B cell (primary cell): ENCODE measurements at regions not wholly inside any gene's neighbourhood (a gene's known extent, or its start where the extent isn't known, plus 50 kb on each side); places are given as distances from the start of the nearest gene placed in this dataset.

Experiments
- ATAC-seq: fragments of 200-7000 bp; cut with Tn5 transposase; one replicate; pipeline ENCODE4 v1.10.0; 2021; ENCODE audit warnings: low read depth, mild to moderate bottlenecking, moderate number of reproducible peaks, moderate library complexity
- CTCF ChIA-PET: fragments of 350-600 bp; sonication (Branson Sonifier 250); formaldehyde crosslinking; loops from one replicate; lab custom pipeline; 2021; ENCODE audit warnings: antibody characterized with exemption, inconsistent platforms; lab: Charles Lee
- POLR2A ChIA-PET: fragments of 350-600 bp; sonication (Branson Sonifier 250); formaldehyde crosslinking; loops from one replicate; lab custom pipeline; 2021; ENCODE audit warnings: antibody characterized with exemption; lab: Charles Lee
- DNase-seq: peaks from one replicate; pipeline ENCODE4 v3.0.0; 2013
- H2AFZ ChIP-seq: 2 replicates; pipeline ENCODE4 v1.6.1; 2012; ENCODE audit warnings: mild to moderate bottlenecking, low read depth, low read length; ENCODE audit not compliant: insufficient read depth, poor library complexity, severe bottlenecking
- H3K27ac ChIP-seq, 2 donors: 1 replicate in 1 of 2; 2 replicates in 1 of 2; pipeline ENCODE4 v1.5.1; 2012 to 2013; ENCODE audit warnings: low read length in 2 of 2, mild to moderate bottlenecking in 2 of 2, moderate library complexity in 1 of 2
- H3K27me3 ChIP-seq, 4 experiments: fragments of 200-600 bp in 1 of 4; sonication (generic) in 1 of 4; replicated peaks in 1 of 4; 1 replicate in 2 of 4; 2 replicates in 2 of 4; pipeline versions ENCODE4 v1.6.1 to v1.7.0; 2013 to 2016; ENCODE audit warnings: low read length in 3 of 4, mild to moderate bottlenecking in 2 of 4, mixed read lengths in 1 of 4, moderate library complexity in 1 of 4; ENCODE audit not compliant: insufficient read depth in 4 of 4, control insufficient read depth in 3 of 4; ENCODE audit errors: control extremely low read depth in 1 of 4
- H3K36me3 ChIP-seq, 2 experiments: replicated peaks in 1 of 2; 1 replicate in 1 of 2; 2 replicates in 1 of 2; pipeline versions ENCODE4 v1.6.1 to v1.7.1; 2013; ENCODE audit warnings: low read length in 1 of 2; ENCODE audit not compliant: insufficient read depth in 2 of 2, control insufficient read depth in 1 of 2; ENCODE audit errors: control extremely low read depth in 1 of 2, extremely low read depth in 1 of 2
- H3K4me1 ChIP-seq, 2 donors: fragments of 200-600 bp in 1 of 2; sonication (generic) in 1 of 2; 1 replicate in 1 of 2; 2 replicates in 1 of 2; pipeline versions ENCODE4 v1.5.1 to v1.6.1; 2013 to 2017; ENCODE audit warnings: low read length in 2 of 2; ENCODE audit not compliant: control insufficient read depth in 2 of 2, insufficient read depth in 2 of 2
- H3K4me2 ChIP-seq: replicated peaks from 2 replicates; pipeline ENCODE3; 2012; ENCODE audit warnings: mild to moderate bottlenecking, low read depth, low read length; ENCODE audit not compliant: poor library complexity, severe bottlenecking
- H3K4me3 ChIP-seq, 5 experiments: fragments of 200-600 bp in 1 of 5; sonication (generic) in 1 of 5; 1 replicate in 3 of 5; 2 replicates in 2 of 5; pipeline versions ENCODE4 v1.5.1 to v1.7.0; 2011 to 2016; ENCODE audit warnings: low read length in 4 of 5, mild to moderate bottlenecking in 4 of 5, low read depth in 2 of 5, control low read depth in 1 of 5, moderate library complexity in 1 of 5; ENCODE audit not compliant: insufficient read depth in 1 of 5; ENCODE audit errors: control extremely low read depth in 1 of 5, extremely low read depth in 1 of 5
- H3K79me2 ChIP-seq: fragments of 200-600 bp; sonication (generic); one replicate; pipeline ENCODE4 v1.6.0; 2016; ENCODE audit warnings: low read length; ENCODE audit not compliant: control insufficient read depth, insufficient read depth
- H3K9ac ChIP-seq: fragments of 200-600 bp; sonication (generic); 2 replicates; pipeline ENCODE4 v1.6.1; 2017; ENCODE audit warnings: mild to moderate bottlenecking, low read length, moderate library complexity
- H3K9me3 ChIP-seq, 3 donors: one replicate each; pipeline versions ENCODE4 v1.6.1 to v1.7.1; 2013; ENCODE audit warnings: low read length in 2 of 3; ENCODE audit not compliant: control insufficient read depth in 2 of 3, insufficient read depth in 1 of 3; ENCODE audit errors: control extremely low read depth in 1 of 3
- H4K20me1 ChIP-seq: 2 replicates; pipeline ENCODE4 v1.6.0; 2012; ENCODE audit warnings: mild to moderate bottlenecking, low read length; ENCODE audit not compliant: insufficient read depth, control insufficient read depth, poor library complexity, severe bottlenecking
- H3K27ac Mint-ChIP-seq: one replicate; pipeline ENCODE4 v1.8.0; 2021; ENCODE audit warnings: mixed read lengths
- H3K27me3 Mint-ChIP-seq: one replicate; pipeline ENCODE4 v1.8.0; 2021; ENCODE audit warnings: mixed read lengths
- H3K4me1 Mint-ChIP-seq: one replicate; pipeline ENCODE4 v1.8.0; 2021; ENCODE audit warnings: mixed read lengths
- H3K4me3 Mint-ChIP-seq: one replicate; pipeline ENCODE4 v1.8.0; 2021; ENCODE audit warnings: mixed read lengths
- H3K9me3 Mint-ChIP-seq: one replicate; pipeline ENCODE4 v1.8.0; 2022; ENCODE audit warnings: mixed read lengths; ENCODE audit not compliant: insufficient read depth
- CTCF ChIP-seq: fragments of 200-600 bp; IDR thresholded peaks from one replicate; pipeline ENCODE4 v1.8.0; 2022; ENCODE audit warnings: antibody characterized with exemption, mild to moderate bottlenecking
- EZH2 ChIP-seq: IDR thresholded peaks from 2 replicates; pipeline ENCODE4 v1.6.1; 2012; ENCODE audit warnings: borderline replicate concordance, low read depth, mild to moderate bottlenecking, moderate library complexity, low read length; ENCODE audit not compliant: insufficient read depth, poor library complexity, severe bottlenecking
- WGBS: methylation state at CpG from one replicate; pipeline ENCODE4 v1.1.5; 2013; ENCODE audit warnings: missing lambda C conversion rate; ENCODE audit not compliant: insufficient coverage; 5-methylcytosine and 5-hydroxymethylcytosine counted together
- intact Hi-C: fragments of 100-400 bp; cut with micrococcal nuclease; formaldehyde crosslinking; loops from one replicate; pipeline ENCODE4 v1.10.0; 2022

- intact Hi-C loops = no loop called here
- no peaks in the 10 kb centered on the region for H3K27me3 ChIP-seq
- 91% methylated on average over 4 of the region's 6 CpGs for WGBS
- no peaks in the 10 kb centered on the region for H3K27me3 Mint-ChIP-seq
- DNase-seq = no peak
- no peak overlapping the region for H3K9ac ChIP-seq
- no peak for ATAC-seq
- H3K4me2 ChIP-seq = no peak overlapping the region
- no peak overlapping the region for H3K4me3 ChIP-seq
- no peak overlapping the region for H3K27ac Mint-ChIP-seq
- H2AFZ ChIP-seq = no peak overlapping the region
- no peaks in the 10 kb centered on the region for H3K4me1 Mint-ChIP-seq
- ChIA-PET CTCF (no interaction called here), POLR2A (no interaction called here)
- no peaks in the 10 kb centered on the region for H3K79me2 ChIP-seq
- H4K20me1 ChIP-seq = no peaks in the 10 kb centered on the region
- H3K27ac ChIP-seq = no peak overlapping the region
- no peaks in the 10 kb centered on the region for H3K4me1 ChIP-seq
- H3K4me3 Mint-ChIP-seq = no peak overlapping the region
- no peaks in the 10 kb centered on the region for H3K9me3 ChIP-seq
- TF ChIP-seq EZH2 = no peak
- no peak for TF ChIP-seq CTCF
- no peaks in the 10 kb centered on the region for H3K9me3 Mint-ChIP-seq
- no peaks in the 10 kb centered on the region for H3K36me3 ChIP-seq
Observed at GRCh38 chr20:60882836-60883235, 369.2 kb upstream of the CDH4 start.

GRCh38 chr20:60883496-60883895, 368.6 kb upstream of the CDH4 start:
- intact Hi-C loops = no loop called here
- H3K27ac Mint-ChIP-seq = no peak overlapping the region

More at GRCh38 chr20:60883496-60883895, 368.6 kb upstream of the CDH4 start:
- Histone ChIP-seq H3K4me3 (no peak overlapping the region), H3K27me3 (no peaks in the 10 kb centered on the region), H3K27ac (no peak overlapping the region), H4K20me1 (no peaks in the 10 kb centered on the region), H3K9ac (no peak overlapping the region), H3K79me2 (no peaks in the 10 kb centered on the region), H3K4me2 (no peak overlapping the region), H2AFZ (no peak overlapping the region), H3K9me3 (no peaks in the 10 kb centered on the region), H3K4me1 (no peaks in the 10 kb centered on the region), H3K36me3 (no peaks in the 10 kb centered on the region)
- Mint-ChIP-seq H3K4me1 (no peaks in the 10 kb centered on the region), H3K9me3 (no peaks in the 10 kb centered on the region), H3K27me3 (no peaks in the 10 kb centered on the region), H3K4me3 (no peak overlapping the region)
- ATAC-seq (no peak), DNase-seq (no peak)
- WGBS = 57% methylated on average over 1 of the region's 4 CpGs
- CTCF ChIA-PET = no interaction called here
- POLR2A ChIA-PET = no interaction called here
- TF ChIP-seq EZH2 = no peak
- TF ChIP-seq CTCF = no peak
